A549 (cell line): ENCODE measurements at regions not wholly inside any gene's neighbourhood (a gene's known extent, or its start where the extent isn't known, plus 50 kb on each side); places are given as distances from the start of the nearest gene placed in this dataset.
A peak's percentile ranks its signal among the peaks of the same experiment; 100 is the strongest.

Experiments used
- ATAC-seq, 2 experiments: fragments of 200-7000 bp in 1 of 2; fragments of >200 bp in 1 of 2; cut with Nextera tagmentation in 1 of 2; cut with Tn5 transposase in 1 of 2; 3 replicates each; pipeline versions ENCODE4 v1.8.0 to v1.9.1; 2018 to 2020; ENCODE audit warnings: mild to moderate bottlenecking in 1 of 2, moderate library complexity in 1 of 2
- CTCF ChIA-PET: fragments of 300-600 bp; sonication (Branson Sonifier 250); formaldehyde crosslinking; extraction: SDS; loops from one replicate; lab custom pipeline; 2021; ENCODE audit warnings: antibody characterized with exemption, inconsistent platforms; lab: Yijun Ruan, JAX
- POLR2A ChIA-PET: fragments of 350-600 bp; formaldehyde crosslinking; extraction: SDS; loops from one replicate; lab custom pipeline; 2021; ENCODE audit warnings: antibody characterized with exemption, inconsistent platforms; lab: Yijun Ruan, JAX
- DNase-seq, 2 experiments: peaks; one replicate each; pipeline versions ENCODE4 v3.0.0 to v3.0.0-alpha.2; 2011 to 2016; ENCODE audit warnings: low read depth in 1 of 2, low spot score in 1 of 2
- FAIRE-seq: peaks from 2 replicates; lab custom pipeline; 2011; peaks lifted over from hg19 to GRCh38; lab: Jason Lieb, UNC
- H3K27ac ChIP-seq, 2 experiments: fragments of >200 bp; sonication (Bioruptor Twin); formaldehyde crosslinking; 3 replicates each; pipeline ENCODE4 v1.5.1; 2016 to 2017
- H3K4me1 ChIP-seq: fragments of >200 bp; sonication (Bioruptor Twin); formaldehyde crosslinking; 3 replicates; pipeline ENCODE4 v1.6.1; 2016
- H3K4me2 ChIP-seq: fragments of >200 bp; sonication (Bioruptor Twin); formaldehyde crosslinking; 3 replicates; pipeline ENCODE4 v1.6.1; 2016
- H3K4me3 ChIP-seq: fragments of >200 bp; sonication (Bioruptor Twin); formaldehyde crosslinking; 3 replicates; pipeline ENCODE4 v1.5.1; 2016
- H3K9me3 ChIP-seq: fragments of >200 bp; sonication (Bioruptor Twin); formaldehyde crosslinking; 3 replicates; pipeline ENCODE4 v1.6.1; 2016
- HOXB5 ChIP-seq: fragments of 250-450 bp; sonication (Bioruptor Pico); IDR thresholded peaks from 2 replicates; pipeline ENCODE4 v1.5.0; 2020; ENCODE audit warnings: mild to moderate bottlenecking, moderate library complexity
- JUN ChIP-seq, 2 experiments: fragments of >200 bp; sonication (Bioruptor Twin); formaldehyde crosslinking; IDR thresholded peaks; 2 replicates in 1 of 2; 3 replicates in 1 of 2; pipeline ENCODE4 v1.6.1; 2016 to 2017
- MAZ ChIP-seq: fragments of 150-350 bp; IDR thresholded peaks from 2 replicates; pipeline ENCODE4 v1.6.1; 2014; ENCODE audit warnings: antibody characterized with exemption, low read depth, low read length, borderline replicate concordance
- NPAS2 ChIP-seq: fragments of 250-450 bp; sonication (Bioruptor Pico); IDR thresholded peaks from 2 replicates; pipeline ENCODE4 v1.8.0; 2022; ENCODE audit warnings: mild to moderate bottlenecking, moderate library complexity, borderline replicate concordance
- PHF8 ChIP-seq: fragments of 200-600 bp; sonication (generic); IDR thresholded peaks from 2 replicates; pipeline ENCODE4 v1.6.1; 2016; ENCODE audit warnings: low read depth, mild to moderate bottlenecking, antibody characterized with exemption, moderate library complexity, borderline replicate concordance
- POLR2AphosphoS2 ChIP-seq: conservative IDR thresholded peaks from 2 replicates; pipeline ENCODE4 v1.6.1; 2012; ENCODE audit warnings: low read length, improper control_type of control experiment, inconsistent platforms
- RCOR1 ChIP-seq: fragments of 150-350 bp; IDR thresholded peaks from 2 replicates; pipeline ENCODE4 v1.6.1; 2014; ENCODE audit warnings: antibody characterized with exemption, low read length, low read depth
- REST ChIP-seq: fragments of 200-600 bp; sonication (generic); IDR thresholded peaks from 2 replicates; pipeline ENCODE4 v1.6.1; 2016; ENCODE audit warnings: antibody characterized with exemption, mild to moderate bottlenecking, moderate library complexity
- USF2 ChIP-seq: fragments of 450-650 bp; IDR thresholded peaks from 2 replicates; pipeline ENCODE4 v1.6.1; 2014; ENCODE audit warnings: antibody characterized with exemption
- WGBS: methylation state at CpG from one replicate; pipeline ENCODE4 v1.1.6; 2017; ENCODE audit errors: missing lambda C conversion rate; 5-methylcytosine and 5-hydroxymethylcytosine counted together
- TF ChIP-seq, protein P1 (sequence below): IDR thresholded peaks from 2 replicates; pipeline ENCODE4 v1.6.1; 2012
- TF ChIP-seq, protein P2 (sequence below): fragments of 250-450 bp; sonication (Bioruptor Pico); IDR thresholded peaks from 2 replicates; pipeline ENCODE4 v1.5.0; 2021; ENCODE audit warnings: mild to moderate bottlenecking, moderate library complexity, borderline replicate concordance

DNA sequence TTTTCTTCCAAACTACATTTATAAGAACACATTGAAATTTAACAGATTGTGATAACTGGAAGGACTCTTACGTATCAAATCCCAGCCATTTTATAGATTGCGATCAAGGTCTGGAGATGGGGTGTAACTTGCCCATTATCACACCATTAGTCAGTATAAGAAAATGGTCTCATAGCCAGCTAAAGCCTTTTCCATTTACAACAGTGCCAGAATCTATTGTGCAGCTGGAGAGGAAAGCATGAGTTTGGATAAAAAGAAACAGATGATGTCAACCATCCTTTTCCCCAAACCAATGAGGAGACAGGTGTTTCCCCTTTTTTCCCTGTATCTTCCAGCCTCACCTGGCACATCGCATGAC is 658.8 kb downstream of the ACTL7B start:
- peaks cover 7% of the 10 kb centered on the region; the same call in 1 of the 3 replicates for H3K9me3 ChIP-seq
- DNase-seq (no peak), FAIRE-seq (no peak), ATAC-seq (no peak)
- CTCF ChIA-PET, result no interaction called here
- H3K27ac ChIP-seq, result no peak overlapping the region
- no peak overlapping the region for H3K4me3 ChIP-seq
- TF ChIP-seq POLR2AphosphoS2, result no peak
- TF ChIP-seq, protein P1, sequence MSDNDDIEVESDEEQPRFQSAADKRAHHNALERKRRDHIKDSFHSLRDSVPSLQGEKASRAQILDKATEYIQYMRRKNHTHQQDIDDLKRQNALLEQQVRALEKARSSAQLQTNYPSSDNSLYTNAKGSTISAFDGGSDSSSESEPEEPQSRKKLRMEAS, result no peak
- WGBS, result 89% methylated on average over 3 of the region's 3 CpGs
- H3K4me2 ChIP-seq, result no peak overlapping the region
- POLR2A ChIA-PET, result no interaction called here
- peaks cover 8% of the 10 kb centered on the region; the same call in 2 of the 3 replicates for H3K4me1 ChIP-seq

- ATAC-seq, result no peak
- no peak overlapping the region for H3K4me3 ChIP-seq
- no peak for DNase-seq
- H3K27ac ChIP-seq, result no peak overlapping the region
- no peak for TF ChIP-seq POLR2AphosphoS2
- TF ChIP-seq PHF8, result no peak
- no peak for TF ChIP-seq REST
- no peak for TF ChIP-seq MAZ
- peaks cover 8% of the 10 kb centered on the region; the same call in 2 of the 3 replicates for H3K4me1 ChIP-seq
- no peak for FAIRE-seq
- H3K4me2 ChIP-seq, result no peak overlapping the region
- ChIA-PET POLR2A (no interaction called here), CTCF (no interaction called here)
- peaks cover 7% of the 10 kb centered on the region; the same call in 1 of the 3 replicates for H3K9me3 ChIP-seq
- 62% methylated on average over 5 of the region's 5 CpGs for WGBS
These were observed 659.3 kb downstream of the ACTL7B start for GRCh38 chr9:108196332-108197007.

DNA sequence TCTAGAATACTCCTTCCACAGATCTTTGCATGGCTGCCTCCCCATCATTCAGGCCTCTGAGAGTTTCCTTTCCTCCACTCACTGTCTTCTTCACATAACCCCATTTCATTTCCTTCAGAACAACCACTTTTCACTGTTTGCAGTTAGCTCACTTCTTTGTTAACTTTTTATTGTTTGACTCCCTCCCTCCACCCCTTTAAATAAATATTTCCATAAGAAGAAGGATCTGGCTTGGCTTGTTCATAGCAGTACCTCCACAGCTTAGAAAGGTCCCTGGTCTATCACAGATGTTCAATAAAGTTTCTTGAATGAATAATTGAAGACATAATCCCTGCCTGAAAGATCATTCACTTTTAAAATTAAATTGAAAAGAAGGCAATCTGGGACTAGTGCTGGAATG is 661.6 kb downstream of the ACTL7B start:
- ATAC-seq, result no peak

More for the DNA sequence above, 661.6 kb downstream of the ACTL7B start:
- POLR2A ChIA-PET, result no interaction called here
- TF ChIP-seq REST (no peak), USF2 (no peak), JUN (IDR thresholded peaks at IDR 0.05) (no peak), HOXB5 (CRISPR knock-in tag) (no peak), RCOR1 (no peak), NPAS2 (no peak)
- TF ChIP-seq, protein P2, sequence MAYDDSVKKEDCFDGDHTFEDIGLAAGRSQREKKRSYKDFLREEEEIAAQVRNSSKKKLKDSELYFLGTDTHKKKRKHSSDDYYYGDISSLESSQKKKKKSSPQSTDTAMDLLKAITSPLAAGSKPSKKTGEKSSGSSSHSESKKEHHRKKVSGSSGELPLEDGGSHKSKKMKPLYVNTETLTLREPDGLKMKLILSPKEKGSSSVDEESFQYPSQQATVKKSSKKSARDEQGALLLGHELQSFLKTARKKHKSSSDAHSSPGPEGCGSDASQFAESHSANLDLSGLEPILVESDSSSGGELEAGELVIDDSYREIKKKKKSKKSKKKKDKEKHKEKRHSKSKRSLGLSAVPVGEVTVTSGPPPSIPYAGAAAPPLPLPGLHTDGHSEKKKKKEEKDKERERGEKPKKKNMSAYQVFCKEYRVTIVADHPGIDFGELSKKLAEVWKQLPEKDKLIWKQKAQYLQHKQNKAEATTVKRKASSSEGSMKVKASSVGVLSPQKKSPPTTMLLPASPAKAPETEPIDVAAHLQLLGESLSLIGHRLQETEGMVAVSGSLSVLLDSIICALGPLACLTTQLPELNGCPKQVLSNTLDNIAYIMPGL (CRISPR knock-in tag), result no peak
- no peak for FAIRE-seq
- Histone ChIP-seq H3K4me2 (peak overlapping the region; percentile 8; the same call in 1 of the 3 replicates), H3K4me1 (peaks cover 8% of the 10 kb centered on the region; the same call in 2 of the 3 replicates), H3K27ac (no peak overlapping the region), H3K4me3 (no peak overlapping the region), H3K9me3 (no peaks in the 10 kb centered on the region; the same call in 2 of the 3 replicates)
- no peak for DNase-seq
- CTCF ChIA-PET, result interaction anchor here (1.6 kb wide), 1 partner anchor 12 kb away, joined by 3 read pairs; no protein-coding TSS in a partner anchor
